ENCODE measurements at regions not wholly inside any gene's neighbourhood (a gene's known extent, or its start where the extent isn't known, plus 50 kb on each side); places are given as distances from the start of the nearest gene placed in this dataset.
A peak's percentile ranks its signal among the peaks of the same experiment; 100 is the strongest.
"Not testable (repeated sequence)": the region's sequence is repeated elsewhere in the genome, so short reads cannot be mapped to it uniquely, and the experiment has no call there.

DNA sequence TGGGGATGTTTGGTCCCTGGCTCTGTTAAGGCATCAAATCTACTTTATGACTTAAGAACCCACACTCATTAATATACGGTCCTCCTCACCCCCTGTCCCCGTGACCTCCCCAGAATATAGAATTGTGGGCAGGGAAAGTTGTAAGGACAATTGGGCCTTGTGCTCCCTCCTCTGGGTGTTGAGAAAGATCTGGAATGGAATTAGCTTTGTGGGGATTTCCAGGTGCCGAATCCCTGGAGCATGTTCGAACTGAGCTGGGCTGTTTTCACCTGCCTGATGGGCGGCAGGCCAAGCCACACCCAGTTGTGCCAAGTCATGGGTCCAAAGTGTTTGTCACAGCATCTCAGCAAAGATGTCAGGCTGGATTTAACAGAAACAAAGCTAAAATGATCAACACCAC lies 349.3 kb upstream of the KLF3 start:
- no peak for DNase-seq

DNA sequence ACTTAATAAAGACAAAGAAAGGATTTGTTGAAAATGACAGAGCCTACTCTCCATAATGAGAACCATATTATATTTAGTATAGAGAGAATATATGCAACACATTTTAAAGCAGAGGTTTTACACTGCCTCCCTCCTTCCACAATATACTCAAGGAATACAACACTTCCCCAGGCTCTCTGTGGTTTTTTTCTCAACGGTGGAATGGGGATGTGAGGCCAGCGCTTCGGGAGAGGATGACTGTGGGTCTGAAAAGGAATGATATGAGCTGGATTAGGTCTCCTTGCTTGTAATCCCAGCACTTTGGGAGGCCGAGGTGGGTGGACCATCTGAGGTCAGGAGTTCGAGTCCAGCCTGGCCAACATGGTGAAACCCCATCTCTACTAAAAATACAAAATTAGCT lies 348.7 kb upstream of the KLF3 start:
- no peak for DNase-seq

DNA sequence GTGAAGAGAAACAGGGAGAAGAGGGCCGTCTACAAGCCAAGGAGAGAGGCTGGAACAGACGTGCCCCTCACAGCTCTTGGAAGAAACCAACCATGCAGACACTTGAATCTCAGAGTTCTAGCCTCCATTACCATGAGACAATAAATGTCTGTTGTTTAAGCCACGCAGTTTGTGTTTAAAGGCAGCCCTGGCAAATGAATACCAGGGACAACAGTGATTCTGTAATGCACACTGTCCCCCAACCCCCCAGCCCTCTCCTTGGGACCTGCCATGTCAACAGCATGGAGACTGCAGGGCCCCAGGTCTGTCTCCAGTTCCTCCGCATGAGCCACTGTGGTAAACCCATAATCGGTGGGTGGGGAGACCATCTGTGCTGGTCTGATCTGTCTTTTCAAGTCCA lies 348.0 kb upstream of the KLF3 start:
- DNase-seq = no peak

DNA sequence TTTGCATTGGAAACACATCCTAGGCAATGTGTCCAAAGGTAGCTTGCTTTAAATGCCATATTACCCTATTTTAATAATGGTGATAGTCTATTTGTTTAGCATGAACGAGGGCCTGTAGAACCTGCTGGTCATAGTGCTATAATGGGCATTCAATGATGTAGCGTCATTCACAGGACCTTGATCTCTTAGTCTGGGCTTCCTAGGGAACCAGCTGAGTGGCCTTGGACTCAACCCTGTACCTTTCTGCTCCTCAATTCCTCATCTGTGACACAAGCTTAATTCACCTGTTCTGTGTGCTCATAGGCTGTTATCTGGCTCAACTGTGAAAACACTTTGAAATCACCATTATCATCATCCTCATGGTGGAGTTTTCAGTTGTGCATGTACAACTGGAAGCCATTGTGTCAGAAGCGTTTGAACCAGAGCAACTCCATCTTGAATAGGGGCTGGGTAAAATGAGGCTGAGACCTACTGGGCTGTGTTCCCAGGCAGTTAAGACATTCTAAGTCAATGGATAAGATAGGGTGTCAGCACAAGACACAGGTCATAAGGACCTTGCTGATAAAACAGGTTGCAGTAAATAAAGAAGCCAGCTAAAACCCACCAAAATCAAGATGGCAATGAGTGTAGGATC lies 346.8 kb upstream of the KLF3 start:
- no peak for DNase-seq

DNA sequence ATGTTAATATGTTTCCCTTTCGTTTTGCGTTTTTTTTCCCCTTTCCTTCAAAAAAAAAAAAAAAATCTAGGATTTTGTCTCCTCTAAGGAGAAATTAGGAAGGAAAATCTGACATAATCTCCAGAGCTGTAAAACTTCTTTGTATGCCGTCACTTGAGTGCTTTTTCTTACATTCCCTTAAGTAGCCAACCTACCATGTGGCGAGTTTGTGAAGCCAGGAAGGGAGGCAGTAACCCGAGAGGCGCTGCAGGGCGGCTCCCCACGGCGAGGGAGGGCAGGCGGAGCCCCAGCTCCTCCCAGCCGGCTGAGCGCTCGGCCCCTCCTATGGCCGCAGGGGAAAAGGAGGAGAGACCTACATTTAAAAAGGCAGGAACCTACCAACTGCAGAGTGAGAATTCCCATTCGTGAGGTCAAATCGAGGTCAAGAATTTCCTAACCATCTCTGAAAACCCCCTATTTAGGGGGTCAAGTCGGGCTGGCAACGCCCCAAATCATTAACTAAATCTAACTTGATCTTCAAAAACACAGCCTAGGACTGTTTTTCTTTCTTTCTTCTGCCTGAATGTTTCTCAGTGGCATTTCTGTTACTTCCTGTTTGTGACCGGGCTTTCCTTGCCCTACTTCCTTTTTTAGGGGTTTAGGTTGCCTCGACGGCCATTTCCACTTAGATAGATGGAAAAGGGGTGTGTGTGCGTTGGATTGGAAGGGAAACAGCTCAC lies 345.1 kb upstream of the KLF3 start:
- peak; percentile 73 for DNase-seq

DNA sequence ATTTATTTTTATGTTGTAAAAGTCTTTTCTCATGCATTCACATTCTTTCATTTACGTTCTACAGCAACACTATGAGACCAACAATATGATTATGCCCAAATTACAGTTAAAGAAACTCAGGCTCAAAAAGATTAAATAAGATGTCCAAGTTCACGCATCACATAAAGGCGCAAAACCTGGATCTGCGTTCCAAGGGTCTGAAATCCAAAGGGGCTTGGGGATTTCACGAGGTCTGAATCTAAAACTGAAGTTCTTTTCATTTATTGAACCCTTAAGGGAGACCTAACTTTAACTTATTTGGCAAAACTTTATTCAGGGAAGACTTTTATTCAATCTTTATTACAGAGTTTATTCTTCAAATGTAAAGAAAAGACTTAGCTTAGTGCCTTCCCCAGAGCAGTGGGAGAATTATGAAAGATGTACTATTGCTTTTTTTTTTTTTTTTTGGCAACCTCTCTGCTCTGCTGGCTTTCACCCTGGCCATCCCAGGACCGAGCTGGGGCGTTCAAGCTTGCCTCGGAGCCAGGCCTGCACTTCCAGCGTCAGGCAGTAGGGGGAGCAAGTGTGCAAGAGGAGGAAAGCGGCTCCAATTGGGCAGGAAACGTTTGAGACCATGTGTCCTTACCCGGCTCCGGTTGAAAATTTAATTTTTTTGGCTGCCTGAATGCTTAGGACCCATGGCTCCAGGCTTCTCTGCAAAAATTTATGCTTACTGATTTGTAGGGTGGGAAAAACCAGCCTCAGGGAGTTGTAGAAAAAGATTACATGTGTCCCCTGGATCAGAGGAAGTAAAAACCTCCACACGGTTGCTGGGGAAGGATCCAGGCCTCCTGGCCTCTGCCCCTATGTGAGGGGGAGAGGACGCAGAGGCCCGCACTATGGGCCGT lies 344.3 kb upstream of the KLF3 start:
- DNase-seq = peak; percentile 83

GRCh38 chr4:38320343-38320695 lies 343.7 kb upstream of the KLF3 start:
- no peak for DNase-seq

GRCh38 chr4:38320833-38321232 lies 343.2 kb upstream of the KLF3 start:
- no peak for DNase-seq

DNA sequence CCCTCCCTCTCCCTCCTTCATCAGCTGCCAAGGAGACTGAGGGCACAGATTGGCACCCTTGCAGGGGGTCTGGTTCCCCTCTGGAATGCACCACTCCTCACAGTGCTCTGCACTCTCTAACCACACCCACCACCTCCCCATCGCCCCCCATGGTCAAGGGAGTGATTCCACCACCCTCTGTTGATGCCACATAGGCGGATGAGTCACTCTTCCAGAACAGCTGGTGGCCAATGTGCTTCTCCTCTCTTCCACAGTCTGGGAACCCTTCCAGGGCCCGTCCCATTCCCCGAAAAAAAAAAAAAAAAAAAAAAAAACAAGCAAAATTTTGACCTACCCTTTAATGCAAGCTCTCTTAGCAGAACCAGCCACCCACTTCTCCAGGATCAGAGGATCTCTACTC lies 341.3 kb upstream of the KLF3 start:
- no peak for DNase-seq

- DNase-seq = no peak
These were observed 340.8 kb upstream of the KLF3 start for GRCh38 chr4:38323141-38323641.

DNA sequence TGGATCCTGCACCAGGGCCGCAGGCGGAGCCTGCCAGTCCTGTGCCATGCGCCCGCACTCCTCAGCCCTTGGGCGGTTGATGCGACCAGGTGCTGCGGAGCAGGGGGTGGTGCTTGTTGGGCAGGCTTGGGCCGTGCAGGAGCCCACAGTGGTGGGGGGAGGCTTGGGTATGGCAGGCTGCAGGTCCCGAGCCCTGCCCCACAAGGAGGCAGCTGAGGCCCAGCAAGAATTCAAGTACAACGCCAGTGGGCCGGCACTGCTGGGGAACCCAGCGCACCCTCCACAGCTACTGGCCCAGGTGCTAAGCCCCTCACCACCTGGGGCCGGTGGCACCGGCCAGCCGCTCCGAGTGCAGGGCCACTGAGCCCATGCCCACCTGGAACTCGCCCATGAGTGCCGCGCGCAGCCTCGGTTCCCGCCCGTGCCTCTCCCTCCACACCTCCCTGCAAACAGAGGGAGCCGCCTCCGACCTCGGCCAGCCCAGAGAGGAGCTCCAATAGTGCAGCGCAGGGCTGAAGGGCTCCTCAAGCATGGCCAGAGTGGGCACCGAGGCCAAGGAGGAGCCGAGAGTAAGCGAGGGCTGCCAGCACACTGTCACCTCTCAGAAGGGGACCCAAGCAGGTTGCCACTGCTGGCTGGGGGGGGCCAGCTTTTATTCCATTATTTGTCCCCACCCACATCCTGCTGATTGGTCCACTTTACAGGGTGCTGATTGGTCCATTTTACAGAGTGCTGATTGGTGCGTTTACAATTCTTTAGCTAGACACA lies 339.0 kb upstream of the KLF3 start:
- no peak for DNase-seq

DNA sequence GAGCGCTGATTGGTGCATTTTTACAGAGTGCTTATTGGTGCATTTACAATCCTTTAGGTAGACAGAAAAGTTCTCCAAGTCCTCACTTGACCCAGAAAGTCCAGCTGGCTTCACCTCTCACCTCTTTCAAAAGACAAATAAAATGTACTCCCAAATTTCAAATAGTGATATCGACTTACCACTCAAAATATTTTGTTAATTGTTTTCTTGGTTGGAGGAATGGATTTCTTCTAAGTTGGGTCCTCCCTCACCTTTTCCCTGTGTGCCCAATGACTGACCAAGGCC lies 338.4 kb upstream of the KLF3 start:
- no peak for DNase-seq

- no peak for DNase-seq
These were observed 337.5 kb upstream of the KLF3 start for GRCh38 chr4:38326499-38326898.

GRCh38 chr4:38327174-38327573 lies 336.8 kb upstream of the KLF3 start:
- DNase-seq = no peak

GRCh38 chr4:38328989-38329729 lies 334.8 kb upstream of the KLF3 start:
- no peak for DNase-seq

DNA sequence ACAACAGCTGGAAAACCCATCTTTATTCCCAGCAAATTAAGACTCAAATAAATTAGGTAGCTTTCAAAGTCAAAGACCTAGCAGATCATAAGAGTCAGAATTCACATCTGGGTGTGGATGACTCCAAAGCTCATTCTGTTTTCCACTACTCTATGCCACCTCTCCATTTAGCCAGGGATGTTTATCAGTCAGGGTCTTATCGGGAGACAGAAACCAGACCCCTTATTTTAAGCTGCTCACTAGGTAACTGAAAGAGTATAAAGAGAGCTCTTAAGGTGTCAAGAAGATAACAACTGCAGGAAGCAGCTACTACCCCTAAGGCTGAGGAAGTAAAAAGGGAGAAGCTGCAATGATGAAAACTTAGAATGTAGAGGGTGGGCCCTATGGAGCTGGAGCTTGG lies 333.7 kb upstream of the KLF3 start:
- DNase-seq = no peak

DNA sequence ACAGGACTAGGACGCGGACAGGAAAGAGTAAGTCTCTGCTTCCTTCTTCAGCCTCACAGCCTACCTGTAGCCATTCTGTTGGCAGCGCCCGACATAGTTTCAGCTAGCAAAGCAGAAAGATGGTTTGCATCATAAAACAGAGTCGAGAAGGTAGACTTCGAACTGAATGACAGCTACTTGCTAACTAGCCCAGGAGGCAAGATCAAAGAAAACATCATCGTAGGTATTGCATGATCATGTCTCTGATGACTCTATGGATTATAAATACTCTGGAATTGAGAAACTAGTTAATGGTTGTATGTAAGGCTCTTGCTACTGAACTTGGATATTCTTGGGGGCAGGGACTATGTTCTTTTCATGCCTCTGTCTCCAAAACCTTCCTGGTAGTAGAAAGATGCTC lies 333.1 kb upstream of the KLF3 start:
- no peak for DNase-seq

GRCh38 chr4:38332699-38333098 lies 331.3 kb upstream of the KLF3 start:
- no peak for DNase-seq

DNA sequence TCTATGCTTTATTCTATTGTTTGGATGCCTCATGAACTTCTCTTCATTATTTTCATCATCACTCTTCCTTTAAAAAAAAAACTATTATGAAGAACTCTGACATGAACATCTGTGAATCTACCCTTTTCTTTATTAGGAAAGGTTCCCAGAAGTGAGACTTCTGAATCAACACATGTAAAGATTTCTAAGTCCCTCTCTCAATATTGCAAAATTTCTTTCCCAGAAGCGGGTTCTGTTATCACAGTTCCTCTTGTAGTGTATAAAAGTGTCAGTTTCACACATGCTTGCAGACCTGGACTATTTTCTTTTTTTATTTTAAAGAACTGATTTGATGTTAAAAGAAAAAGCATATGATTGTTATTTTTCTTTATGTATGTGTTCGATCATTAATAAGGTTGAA lies 330.8 kb upstream of the KLF3 start:
- DNase-seq = no peak

DNA sequence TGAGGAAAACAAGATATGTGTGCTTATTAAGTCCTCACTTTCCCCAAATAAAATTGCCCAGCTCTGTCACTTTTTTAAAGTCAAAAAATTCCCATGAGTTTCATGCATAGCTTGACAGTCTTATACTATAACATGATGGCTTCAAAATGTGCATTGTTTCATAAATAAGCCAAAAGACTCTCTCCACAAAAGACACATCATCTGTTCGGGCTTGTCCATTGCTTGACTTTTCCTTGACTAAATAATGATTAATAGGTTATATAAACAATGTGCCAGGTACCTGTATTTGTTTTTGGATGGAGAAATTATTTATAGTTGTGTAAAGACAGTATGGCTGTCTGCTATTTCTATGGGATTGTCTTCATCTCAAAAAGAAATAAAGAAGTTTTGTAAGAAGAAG lies 329.2 kb upstream of the KLF3 start:
- DNase-seq = no peak

DNA sequence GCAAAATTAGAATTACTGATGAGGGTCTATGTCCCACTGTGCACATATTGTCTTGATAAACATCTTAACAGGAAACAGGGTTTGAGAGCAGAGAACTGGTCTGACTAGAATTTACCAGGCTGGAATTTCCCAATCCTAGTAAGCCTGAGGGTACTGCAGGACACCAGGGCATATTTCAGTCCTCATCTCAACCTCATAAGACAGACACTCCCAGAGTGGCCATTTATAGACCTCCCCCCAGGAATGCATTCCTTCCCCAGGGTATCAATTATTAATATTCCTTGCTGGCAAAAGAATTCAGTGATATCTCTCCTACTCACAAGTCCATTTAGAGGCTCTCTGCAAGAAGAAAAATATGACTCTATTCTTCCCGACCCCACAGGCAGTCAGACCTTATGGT lies 325.1 kb upstream of the KLF3 start:
- DNase-seq = not testable (repeated sequence)

- no peak for DNase-seq
These were observed 320.4 kb upstream of the KLF3 start for GRCh38 chr4:38343608-38344007.

DNA sequence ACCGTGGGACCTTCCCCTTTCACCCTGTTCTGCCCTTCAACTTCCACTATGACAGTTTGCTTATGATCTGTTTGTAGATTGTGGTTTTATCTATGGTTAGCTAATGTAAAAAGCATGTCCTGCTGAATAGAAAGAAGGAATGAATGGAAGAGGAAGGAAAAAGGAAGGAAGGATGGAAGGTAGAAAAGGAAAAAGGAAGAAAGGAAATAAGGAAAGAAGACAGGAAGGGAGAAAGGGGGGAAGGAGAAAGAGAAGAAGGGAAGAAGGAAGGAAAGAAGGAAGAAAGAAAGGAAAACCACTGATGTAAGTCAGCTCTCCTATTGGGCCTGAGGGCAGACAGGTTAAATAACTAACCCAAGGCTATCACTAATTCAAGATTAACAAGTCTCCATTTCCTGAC lies 319.1 kb upstream of the KLF3 start:
- DNase-seq = no peak
